ENCODE measurements at regions not wholly inside any gene's neighbourhood (a gene's known extent, or its start where the extent isn't known, plus 50 kb on each side); places are given as distances from the start of the nearest gene placed in this dataset.

GRCh38 chr6:126897758-126898157 is 220.7 kb upstream of the RSPO3 start:
- no peak for DNase-seq (ENCODE audit: low read depth, low spot score)

DNA sequence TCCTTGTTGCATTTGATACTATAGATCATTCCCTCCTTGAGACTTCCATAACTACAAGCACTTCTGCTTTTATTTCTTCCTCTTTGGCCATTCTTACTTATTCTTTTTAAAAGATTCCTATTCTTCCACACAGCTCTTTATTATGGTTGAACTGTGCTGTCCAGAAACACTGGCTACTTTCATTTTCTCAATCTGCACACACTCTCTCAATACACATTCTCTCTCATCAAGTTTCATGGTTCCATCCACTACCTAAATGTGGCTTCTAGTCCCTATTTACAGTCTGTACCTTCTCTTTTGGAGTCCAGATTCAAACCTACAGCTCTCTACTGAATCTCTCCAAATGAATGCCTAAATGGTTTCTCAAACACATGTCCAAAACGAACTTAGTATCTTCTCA is 214.3 kb upstream of the RSPO3 start:
- no peak for DNase-seq (ENCODE audit: low read depth, low spot score)

DNA sequence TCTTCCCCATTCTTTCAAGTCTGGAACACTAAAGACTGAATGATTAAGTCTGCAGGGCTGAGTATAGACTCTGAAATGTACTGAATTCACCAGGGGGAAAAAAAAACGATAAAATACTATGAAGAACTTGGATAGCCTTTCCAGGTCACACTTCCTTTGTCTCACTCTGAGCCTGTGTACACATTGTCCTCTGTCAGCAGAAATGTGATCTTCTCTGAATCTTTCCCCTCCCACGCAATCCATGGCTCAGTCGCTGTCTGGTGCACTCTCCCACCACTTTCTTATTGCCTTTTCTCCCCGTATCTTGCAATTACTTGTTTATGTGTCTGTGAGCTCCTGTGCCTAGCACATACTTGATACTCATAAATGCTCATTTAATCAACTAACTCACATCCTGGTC is 212.6 kb upstream of the RSPO3 start:
- no peak for DNase-seq (ENCODE audit: low read depth, low spot score)

DNA sequence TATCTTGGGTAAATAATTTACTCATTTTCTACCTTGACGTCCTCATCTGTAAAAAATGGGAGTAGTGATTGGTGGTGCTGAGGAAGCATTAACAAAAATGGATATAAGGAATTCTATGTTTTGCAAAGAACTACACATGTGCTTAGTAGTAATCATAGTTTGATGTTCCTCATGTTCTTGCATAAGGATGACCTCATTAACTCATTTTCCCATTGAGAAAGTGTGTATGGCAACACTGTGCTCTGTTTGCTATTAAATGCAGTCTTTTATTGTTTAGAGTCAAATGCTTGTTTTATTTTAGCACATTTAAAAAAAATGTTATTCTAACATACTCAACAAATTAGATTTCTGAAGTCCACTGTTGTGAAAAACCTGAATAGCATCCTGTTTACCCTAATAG is 211.2 kb upstream of the RSPO3 start:
- no peak for DNase-seq (ENCODE audit: low read depth, low spot score)

DNA sequence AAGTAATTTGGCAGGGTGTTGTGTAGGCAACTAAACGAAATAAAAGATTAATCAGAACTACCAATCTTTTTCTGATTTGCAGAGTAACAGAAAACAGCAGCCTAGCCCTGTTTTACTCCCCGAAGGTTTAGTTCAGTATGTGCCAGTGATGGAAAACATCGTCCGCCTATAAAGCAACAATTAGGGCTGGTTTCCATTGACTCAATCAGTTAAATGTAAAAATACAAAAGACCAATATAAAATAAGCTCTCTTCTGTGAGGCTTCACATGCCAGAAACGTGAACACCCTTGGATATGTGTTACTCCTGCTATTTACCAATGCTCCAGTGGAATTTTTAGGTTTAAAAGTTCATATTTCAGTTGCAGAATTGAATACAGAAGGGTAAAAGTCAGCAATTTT is 210.5 kb upstream of the RSPO3 start:
- no peak for DNase-seq (ENCODE audit: low read depth, low spot score)

DNA sequence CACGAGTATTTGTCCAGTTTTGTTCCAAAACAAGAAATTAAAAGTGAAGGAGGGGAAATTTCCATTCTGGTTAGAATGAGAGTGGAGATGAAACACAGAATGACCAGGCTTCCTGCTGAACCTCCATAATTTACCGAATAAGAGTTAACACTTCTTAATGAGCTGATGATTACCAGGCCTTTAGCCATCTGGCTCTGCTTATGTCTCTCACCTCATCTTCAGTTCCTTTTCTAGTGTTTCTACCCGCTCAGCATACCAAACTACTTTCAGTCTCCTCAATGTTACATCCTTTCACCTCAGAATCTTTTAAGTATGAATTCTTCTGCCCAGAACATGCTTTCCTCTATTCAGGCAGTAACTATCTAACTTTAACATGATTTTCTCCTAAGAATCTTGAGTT is 209.0 kb upstream of the RSPO3 start:
- DNase-seq (ENCODE audit: low read depth, low spot score) = no peak

DNA sequence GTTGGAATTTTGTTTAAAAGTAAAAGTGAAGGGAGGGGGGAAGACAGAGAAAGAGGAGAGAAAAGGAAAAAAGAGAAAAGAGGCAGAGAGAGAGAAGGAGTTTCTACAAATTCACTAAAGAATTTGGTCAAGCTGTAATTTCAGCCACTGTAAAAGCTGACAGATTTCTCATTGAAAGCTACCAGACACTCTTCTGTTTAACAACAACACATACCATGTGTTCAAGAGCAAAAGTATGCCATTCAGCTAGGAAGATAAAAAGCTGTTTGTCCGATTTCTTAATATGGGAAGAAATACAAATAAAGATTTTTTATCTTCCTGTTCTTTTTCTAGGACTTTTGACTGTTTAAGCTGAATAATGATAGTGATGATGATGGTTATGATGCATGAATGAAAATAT is 204.8 kb upstream of the RSPO3 start:
- no peak for DNase-seq (ENCODE audit: low read depth, low spot score)

- DNase-seq (ENCODE audit: low read depth, low spot score) = no peak
Observed at GRCh38 chr6:126914172-126914571, 204.3 kb upstream of the RSPO3 start.

- no peak for DNase-seq (ENCODE audit: low read depth, low spot score)
Observed at GRCh38 chr6:126914801-126915200, 203.7 kb upstream of the RSPO3 start.

GRCh38 chr6:126919947-126920346 is 198.5 kb upstream of the RSPO3 start:
- DNase-seq (ENCODE audit: low read depth, low spot score) = peak; percentile 5

- DNase-seq (ENCODE audit: low read depth, low spot score) = no peak
Observed at GRCh38 chr6:126923807-126924206, 194.7 kb upstream of the RSPO3 start.

DNA sequence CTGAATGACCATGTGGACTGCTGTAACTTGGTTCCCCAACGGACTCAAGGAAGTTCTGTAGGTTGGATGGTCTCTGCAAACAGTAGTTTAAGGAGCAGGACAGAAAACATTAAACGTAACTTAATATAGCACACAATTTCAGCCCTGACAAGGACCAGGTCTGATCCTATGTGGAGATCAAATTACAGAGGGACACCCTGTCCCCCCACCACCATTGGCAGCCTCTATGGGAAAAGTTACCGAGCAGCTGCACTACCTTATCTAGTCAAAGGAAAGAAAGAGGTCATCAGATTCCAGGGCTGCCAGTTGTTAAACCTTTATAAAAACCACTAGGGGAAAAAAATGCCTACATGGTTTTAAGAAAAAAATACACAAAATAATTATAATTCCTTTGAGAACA is 191.5 kb upstream of the RSPO3 start:
- DNase-seq (ENCODE audit: low read depth, low spot score) = no peak

GRCh38 chr6:126927841-126928240 is 190.6 kb upstream of the RSPO3 start:
- DNase-seq (ENCODE audit: low read depth, low spot score) = no peak

GRCh38 chr6:126937426-126937825 is 181.0 kb upstream of the RSPO3 start:
- DNase-seq (ENCODE audit: low read depth, low spot score) = no peak

DNA sequence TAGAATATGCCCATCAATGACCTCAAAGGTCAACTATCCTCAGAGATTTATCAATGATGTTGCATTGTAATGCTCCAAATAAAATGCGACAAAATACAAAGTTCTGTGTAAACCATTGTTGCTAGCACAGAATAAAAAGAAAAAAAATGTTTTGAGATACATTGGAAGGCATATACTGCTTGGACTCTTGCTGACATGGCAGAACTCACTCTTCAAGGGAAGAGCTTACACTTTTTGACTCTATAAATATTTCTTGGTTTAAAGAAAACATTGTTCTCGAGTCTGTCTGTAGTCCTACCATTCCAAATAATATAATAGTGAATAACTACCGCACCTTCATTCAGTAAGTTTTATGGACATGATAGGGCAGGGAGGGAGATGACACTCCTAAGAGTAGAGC is 178.7 kb upstream of the RSPO3 start:
- no peak for DNase-seq (ENCODE audit: low read depth, low spot score)

- no peak for DNase-seq (ENCODE audit: low read depth, low spot score)
Observed at GRCh38 chr6:126941751-126942150, 176.7 kb upstream of the RSPO3 start.

GRCh38 chr6:126944512-126944911 is 174.0 kb upstream of the RSPO3 start:
- no peak for DNase-seq (ENCODE audit: low read depth, low spot score)

DNA sequence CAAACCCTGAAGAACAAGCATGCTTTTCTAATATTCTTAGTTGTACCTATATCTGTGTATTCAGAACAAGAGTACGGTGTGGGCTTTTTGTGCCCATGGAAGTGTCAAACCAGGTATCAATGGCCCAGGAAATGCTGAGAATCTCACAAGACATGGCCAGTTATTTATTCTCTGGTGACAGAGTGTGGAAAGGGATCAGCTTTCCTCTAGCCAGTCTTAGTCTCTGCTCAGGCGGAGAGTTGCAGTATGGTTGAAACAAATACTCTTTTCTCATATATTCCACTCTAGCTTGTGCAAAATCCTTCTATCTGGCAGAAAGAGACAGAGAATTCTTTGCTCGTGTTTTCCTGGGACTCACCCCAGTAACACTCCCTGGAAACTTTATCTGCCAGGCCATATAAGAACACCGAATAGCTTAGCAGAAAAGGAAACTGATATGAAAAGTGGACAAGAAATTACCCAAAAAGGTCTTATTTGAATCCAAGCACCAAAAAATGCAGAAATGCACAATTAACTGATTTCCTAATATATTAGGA is 173.3 kb upstream of the RSPO3 start:
- DNase-seq (ENCODE audit: low read depth, low spot score) = no peak

DNA sequence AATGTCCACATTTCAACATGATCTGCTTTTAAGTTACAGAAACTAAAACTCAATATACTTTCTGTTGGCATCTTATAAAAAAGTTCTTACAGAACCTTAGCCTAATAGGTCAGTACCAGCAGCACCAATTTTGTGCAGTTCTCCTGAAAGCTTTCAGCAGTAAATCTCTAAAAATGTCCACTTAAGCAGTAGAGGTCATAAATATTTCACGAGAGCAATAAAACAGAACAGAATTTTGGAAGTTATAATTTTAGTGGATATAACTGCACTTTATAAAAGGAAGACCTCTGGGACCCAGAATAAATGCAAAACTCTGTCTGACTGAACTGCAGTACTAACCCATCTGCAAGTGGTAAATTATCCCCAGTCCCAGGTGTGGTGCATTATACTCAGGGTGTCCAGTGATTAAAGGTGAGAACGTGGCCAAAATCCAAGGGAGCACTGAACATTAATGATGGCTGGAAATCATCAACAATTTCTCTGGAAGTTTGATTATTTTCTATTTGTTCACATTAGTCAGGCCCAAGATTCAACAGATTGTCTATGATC is 172.6 kb upstream of the RSPO3 start:
- DNase-seq (ENCODE audit: low read depth, low spot score) = no peak

- DNase-seq (ENCODE audit: low read depth, low spot score) = no peak
Observed at GRCh38 chr6:126947070-126947469, 171.4 kb upstream of the RSPO3 start.

DNA sequence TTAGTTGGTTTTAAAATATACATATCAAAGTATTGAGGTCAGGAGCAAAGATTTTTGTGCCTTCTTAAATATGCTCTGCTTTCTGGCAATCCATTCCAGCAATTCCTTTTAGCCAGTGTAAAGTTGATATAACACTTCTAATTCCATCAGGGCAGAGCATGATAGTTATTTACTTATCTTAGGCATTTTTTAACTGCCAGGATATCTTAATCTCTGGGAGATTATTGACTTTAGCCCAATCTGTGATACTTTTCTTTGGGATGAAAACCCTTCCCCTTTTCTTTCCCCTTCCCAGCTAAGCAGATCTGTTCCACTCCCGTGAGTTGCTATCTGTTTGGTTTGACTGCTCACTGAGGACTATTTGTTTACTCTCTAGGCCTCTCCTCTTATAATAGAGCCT is 168.7 kb upstream of the RSPO3 start:
- no peak for DNase-seq (ENCODE audit: low read depth, low spot score)

DNA sequence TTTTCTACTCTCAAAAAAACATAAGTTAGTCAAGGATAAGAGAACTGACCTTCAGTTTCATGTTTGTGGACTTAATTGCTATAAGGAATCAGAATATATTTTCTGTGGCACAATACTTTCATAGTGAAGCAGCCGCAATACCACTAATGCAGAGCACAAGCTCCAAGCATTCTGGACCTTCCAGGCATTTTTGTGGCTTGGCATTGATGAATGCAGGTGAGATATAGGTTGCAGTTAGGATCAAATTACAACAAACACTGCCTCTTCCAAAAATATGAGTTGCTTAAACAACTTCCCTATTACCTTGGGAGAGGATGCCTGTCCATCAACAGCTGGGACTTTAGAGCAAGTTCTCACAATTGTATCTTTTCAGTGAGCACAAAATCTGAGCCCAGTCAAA is 162.8 kb upstream of the RSPO3 start:
- no peak for DNase-seq (ENCODE audit: low read depth, low spot score)

DNA sequence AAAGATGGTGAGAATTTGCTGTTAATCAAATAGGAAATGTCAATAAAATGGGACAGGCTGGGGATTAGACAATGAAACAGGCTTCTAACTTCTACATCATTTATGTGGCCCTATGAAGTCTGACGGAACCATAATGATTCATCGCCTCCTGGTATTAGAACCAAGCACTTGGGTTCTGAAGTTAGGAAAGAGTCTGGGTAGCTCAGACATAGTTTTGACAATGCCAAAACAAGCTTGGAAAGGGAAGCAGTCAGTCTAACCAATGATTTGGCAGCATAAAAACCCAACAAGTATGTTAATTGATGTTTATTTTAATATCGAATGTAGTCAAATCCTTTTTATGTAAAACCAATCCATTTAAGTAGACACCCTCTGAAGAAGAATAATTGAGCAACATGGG is 160.8 kb upstream of the RSPO3 start:
- no peak for DNase-seq (ENCODE audit: low read depth, low spot score)

DNA sequence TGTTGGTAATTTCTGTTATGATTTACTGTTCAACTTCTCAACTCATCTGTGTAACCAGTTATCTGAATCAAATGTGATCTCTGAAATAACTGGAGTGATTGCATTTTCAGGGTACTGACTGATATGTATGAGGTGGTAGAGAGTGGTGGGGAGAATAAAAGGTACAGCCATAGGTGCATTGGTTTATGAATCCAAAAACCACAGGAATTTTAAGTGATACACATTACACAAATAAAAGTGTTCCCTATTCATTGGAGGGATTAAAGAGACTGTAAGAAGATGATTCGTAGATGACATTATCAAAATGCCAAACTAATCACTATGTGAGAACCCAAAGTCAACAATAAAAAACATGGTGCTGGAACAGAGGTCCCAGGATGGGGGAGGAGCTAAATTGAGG is 158.7 kb upstream of the RSPO3 start:
- no peak for DNase-seq (ENCODE audit: low read depth, low spot score)
